Endothelial cell of umbilical vein (primary cell): ENCODE measurements at regions not wholly inside any gene's neighbourhood (a gene's known extent, or its start where the extent isn't known, plus 50 kb on each side); places are given as distances from the start of the nearest gene placed in this dataset.

ENCODE experiments used
- CTCF ChIP-seq, 2 donors: IDR thresholded peaks; 1 replicate in 1 of 2; 2 replicates in 1 of 2; pipeline ENCODE4 v1.5.1; 2011; ENCODE audit warnings: low read length in 2 of 2, mild to moderate bottlenecking in 2 of 2, moderate library complexity in 2 of 2, control low read depth in 1 of 2, inconsistent platforms in 1 of 2, low read depth in 1 of 2; ENCODE audit not compliant: insufficient read depth in 1 of 2; ENCODE audit errors: extremely low read depth in 1 of 2
- MAX ChIP-seq: IDR thresholded peaks from 2 replicates; pipeline ENCODE4 v1.6.1; 2011; ENCODE audit not compliant: insufficient read depth, insufficient read length
- POLR2AphosphoS5 ChIP-seq: IDR thresholded peaks from 2 replicates; pipeline ENCODE4 v1.6.1; 2012; ENCODE audit warnings: low read depth, mild to moderate bottlenecking, control low read depth, low read length, moderate library complexity; ENCODE audit not compliant: insufficient read depth

GRCh38 chr13:58025821-58026220 lies 394.3 kb downstream of the PCDH17 start:
- TF ChIP-seq CTCF (IDR thresholded peaks at IDR 0.05; ENCODE audit: extremely low read depth in 1 of 2, insufficient read depth in 1 of 2, low read depth in 1 of 2, low read length in 2 of 2), result no peak
- TF ChIP-seq POLR2AphosphoS5, result no peak
- no peak for TF ChIP-seq MAX
